Suppressor macrophage treated with lipopolysaccharide for 4 hours (primary cell): ENCODE measurements at regions not wholly inside any gene's neighbourhood (a gene's known extent, or its start where the extent isn't known, plus 50 kb on each side); places are given as distances from the start of the nearest gene placed in this dataset.

ENCODE experiments used
- DNase-seq: peaks from one replicate; pipeline ENCODE4 v3.0.0-alpha.2; 2020

DNA sequence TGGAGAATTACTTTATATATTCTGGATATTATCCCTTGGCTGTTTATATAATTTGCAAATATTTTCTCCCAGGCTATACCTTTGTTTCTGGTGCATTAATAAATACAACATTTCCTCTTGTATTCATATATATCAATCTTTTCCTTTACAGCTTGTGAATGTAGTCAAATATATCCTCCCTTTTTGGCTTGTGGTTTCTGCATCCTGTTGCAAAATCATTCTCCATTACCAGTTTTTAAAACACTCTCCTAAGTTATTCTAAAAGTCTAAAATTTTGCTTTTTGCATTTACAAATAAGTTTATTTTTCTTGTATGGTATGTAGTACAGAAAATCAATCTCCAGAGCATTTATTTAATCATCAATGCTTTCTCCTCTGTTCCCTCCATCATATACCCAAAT is 909.4 kb downstream of the ADGRL2 start:
- DNase-seq: no peak

DNA sequence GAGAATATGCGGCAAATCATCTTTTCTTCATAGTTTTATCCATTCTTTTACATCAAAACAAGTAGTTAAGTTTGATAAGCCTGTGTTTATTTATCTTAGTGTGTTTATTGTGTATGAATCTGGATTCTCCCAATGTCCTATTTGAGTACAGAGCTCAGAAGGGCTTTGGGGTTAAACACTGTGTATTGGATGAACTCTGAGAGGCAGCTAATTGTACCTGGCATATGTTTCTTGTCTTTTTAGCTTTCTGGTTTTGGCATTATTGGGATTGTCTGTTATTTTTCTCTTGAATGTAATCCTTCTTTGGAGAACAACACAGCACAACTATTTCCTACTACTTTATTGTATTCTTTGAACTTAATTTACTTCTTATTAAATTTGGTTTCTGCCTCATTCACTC is 906.9 kb downstream of the ADGRL2 start:
- DNase-seq: no peak

DNA sequence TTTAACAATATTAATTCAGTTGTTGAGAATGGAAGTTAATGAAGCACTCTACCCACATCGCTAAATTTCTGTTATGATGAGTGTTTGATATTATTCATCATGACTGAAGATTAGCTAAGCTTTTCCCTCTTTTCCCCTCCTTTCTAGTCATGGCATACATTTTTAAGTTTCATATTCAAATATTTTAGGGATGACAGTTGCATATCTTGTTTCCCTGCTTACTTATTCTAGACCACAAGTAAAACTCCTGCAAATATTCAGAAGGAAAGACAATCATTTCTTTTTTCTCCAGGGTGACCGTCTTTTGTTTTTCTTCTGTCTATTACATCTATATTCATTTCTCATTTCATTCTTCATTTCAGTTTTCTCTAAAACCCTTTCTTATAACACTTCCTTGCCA is 906.0 kb downstream of the ADGRL2 start:
- no peak for DNase-seq

DNA sequence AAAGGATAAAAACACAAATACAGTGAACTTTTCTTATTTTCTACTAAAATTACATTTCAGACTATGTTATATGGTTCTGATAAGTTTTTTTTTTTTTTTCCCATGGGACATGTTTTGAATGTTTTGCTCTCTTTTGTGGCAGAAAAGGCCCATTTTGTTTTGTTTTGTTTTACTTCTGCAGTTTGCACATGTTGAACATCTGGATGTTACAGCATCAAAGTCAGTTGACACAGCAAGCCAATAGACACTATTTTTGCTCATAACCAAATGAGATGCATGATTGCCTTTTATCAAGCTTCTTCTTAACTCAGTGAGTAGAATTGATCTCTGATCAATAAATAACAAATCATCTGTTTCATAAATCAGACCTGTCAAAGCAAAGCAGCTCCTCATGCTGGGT is 904.2 kb downstream of the ADGRL2 start:
- no peak for DNase-seq

DNA sequence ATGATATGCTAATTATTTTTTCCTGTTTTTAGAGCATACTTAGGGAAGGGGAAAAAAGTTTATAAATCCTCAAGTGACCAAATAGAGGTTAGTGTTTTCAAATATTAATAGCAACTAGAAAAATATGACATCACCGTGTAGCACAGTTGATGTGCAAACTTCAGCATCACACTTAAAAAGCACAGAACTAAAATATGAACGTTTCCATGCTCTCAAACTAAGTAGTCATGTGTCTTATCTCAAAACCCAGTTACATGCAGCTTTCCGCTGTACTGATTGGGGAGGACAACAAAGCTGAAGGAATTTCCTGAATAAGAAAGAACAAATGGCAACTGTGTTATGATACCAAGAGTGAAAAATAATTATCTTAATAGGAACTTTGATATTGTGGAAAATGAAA is 903.7 kb downstream of the ADGRL2 start:
- DNase-seq: no peak

DNA sequence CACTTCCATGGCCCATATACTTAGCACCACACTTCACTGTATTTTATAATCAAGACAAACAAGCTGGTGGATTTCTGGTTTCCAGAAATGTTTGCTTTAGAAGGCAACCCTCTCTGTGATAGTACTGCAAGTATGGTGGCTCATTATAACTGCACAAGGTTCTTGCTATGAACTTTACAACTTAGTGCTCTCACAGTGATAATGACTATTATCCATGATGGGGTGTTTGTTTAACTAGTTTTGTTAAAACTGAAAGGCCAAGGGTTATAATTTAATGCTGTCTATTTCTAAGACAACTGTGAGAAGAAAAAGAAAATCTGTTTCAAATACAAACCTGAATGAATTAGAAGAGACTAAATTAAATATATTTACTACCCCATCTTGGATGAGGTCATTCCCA is 903.2 kb downstream of the ADGRL2 start:
- DNase-seq: no peak

DNA sequence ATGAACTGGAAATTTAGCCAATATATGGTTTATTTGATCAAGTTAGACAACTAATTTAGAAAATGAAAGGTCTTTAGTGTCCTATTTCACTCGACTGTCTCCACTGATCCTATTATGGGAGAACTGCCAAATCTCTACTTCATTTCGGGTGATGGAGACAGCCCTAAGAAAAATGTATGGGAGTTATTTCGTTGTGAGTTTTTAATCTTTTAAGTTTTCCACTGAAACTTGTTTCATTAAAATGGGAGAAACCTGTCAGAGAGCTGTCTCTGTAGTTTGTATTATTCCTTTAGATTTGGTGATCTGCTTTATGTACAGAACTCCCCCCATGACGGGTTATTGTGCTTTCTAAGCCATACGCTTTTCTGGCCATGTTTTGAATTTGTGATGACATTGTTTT is 899.7 kb downstream of the ADGRL2 start:
- DNase-seq: no peak

DNA sequence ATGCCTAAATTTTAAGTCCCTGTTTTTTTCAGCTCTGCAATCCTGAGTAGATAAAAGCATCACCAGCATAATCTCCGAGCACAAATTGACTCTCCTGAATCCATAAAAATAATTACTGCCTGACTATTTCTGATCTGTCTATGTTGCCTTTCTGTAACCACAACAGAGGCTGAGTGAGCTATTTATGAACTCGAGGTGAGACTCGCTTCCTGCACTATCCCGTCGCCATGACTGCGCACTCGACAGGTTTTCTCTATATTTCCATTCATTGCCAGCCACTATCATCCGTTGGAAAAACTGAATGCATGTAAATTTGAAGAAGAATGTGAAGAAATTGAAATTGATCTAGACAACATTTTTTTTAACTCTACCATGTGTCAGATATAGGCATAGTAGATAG is 897.2 kb downstream of the ADGRL2 start:
- no peak for DNase-seq

DNA sequence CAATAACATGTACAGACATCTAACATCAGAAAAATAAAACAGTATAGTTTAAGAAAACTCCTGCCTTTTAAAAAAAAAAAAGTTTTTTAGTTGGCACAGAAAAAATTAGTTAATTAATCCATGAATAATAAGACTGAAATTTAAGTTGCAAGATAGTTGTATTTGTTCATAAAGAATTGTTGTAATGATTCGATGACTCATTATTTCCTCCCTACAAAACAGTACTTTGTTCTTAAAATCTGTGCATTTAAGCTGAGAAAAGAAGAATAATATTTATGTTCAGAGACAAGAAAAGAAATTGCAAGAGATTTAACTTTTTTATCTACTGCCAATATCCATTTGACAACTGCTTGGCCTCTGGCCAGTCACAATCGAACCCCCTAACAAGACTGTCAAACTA is 894.7 kb downstream of the ADGRL2 start:
- no peak for DNase-seq

DNA sequence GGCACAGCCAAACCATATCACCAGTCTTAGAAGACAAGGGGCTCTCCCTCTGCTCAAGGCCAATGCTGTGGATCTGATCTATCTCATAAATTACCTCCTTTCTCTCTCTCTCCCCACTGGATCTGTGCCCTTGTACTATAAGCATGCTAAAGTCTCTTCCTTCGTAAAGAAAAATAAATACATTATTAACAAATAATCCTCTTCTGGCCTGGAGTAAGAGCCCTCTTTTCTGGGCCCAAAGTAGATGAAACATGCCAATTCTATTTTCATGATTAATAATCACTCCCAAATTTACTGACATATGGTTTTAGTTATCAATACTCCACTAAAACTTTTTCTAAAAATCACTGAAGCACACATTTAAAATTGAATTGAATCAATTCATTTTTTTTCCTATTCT is 889.7 kb downstream of the ADGRL2 start:
- no peak for DNase-seq

DNA sequence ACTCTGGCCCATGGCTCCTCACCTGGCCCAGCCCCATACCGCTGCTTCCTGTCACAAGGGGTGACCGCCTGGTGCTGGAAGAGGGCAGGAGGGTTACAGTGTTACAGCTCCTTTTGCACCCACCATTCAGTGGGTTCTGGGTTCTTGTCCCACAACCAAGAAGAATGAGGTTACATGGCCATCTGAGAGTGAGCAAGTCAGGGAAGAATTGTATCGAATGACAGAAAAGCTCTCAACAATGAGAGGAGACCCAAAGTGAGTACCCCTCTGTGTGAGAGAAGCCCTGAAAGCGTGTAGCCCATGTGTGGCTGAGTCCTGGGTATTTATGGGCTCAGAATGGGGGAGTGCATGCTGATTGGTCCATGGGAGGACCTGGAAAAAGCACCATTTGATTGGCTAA is 888.5 kb downstream of the ADGRL2 start:
- no peak for DNase-seq

DNA sequence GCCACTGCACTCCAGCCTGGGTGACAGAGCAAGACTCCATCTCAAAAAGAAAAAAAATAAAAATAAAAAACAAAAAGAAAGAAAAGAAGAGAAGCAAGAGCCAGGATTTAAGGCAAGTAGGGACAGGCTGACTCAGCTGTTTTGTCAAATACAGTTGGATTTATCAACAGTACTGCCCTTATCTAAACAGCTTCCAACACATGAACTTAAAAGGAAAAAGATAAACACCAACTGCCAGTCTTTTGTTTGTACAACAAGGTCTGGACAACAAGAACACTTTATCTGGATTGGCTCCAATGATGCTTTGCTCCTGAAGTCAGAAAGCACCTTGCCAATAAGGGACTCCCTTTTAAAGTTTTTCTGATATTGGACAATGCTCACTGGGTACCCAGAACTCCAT is 886.0 kb downstream of the ADGRL2 start:
- no peak for DNase-seq

DNA sequence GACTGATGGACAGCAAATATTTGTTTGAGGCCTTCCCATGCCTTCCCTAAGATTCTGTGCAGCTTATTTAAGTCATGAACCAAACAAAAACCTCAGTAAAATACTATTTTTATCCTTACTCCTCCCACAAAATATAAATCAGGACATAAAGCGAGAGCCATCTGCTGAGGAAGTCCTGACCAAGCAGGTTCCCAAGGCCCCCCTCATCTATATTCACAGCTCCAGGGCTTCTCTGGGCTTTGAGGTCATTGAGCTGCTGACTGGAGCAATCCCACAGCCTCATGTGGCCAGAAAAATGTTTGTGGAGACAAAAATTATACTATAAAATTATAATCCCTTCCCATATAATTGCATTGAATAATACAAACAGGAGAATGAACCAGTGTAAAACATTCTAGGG is 846.2 kb downstream of the ADGRL2 start:
- DNase-seq: no peak

DNA sequence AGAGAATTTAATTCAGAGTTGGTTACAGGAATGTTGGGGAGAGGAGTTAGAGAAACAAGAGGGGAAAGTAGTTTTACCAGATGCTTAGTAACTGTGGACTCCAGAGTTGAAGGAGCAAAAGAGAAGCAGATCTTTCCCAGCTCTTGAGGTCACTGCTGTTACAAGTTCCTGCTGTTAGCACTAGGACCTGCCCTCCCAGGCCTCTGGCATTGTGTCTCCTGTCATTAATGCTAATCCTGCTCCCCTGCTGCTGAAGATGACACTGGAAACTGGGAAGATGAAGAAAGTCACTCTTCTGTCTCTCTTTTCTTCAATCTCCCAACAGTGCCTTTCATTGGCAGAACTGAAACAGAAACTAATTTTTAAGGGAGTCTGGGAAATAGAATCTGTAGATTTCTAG is 845.6 kb downstream of the ADGRL2 start:
- DNase-seq: peak; percentile 6

DNA sequence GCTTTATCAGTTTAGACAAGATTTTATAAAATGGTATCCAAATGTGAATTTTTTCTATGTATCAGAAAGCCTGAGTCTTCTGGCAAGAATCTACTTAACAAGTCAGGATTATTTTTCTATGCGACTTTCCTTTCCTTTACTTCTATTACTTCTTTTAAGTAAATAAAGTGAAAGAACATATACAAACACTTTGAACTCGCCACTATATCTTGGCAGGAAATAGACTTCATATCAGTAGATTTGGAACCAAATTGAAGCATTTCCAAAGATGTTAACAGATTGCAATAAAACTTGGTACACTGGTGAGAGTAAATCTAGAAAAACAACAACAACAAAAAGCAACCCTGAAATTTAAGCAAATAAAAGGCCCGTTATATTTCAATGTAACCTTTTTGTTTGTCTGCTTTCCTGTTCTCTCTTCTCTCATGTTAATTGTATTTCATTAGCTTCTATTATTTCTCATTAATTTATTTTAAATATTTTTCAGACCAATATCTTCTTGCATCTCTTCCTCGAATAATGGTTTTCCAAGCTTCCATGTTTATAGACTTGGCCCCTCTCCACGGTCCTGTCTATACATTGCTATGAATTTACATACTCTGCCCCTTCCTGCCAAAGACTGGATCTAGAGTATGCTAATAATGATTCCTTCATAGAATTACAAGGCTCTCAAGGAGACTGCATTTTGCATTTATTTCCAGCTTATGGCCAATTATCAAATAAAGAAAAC is 843.6 kb downstream of the ADGRL2 start:
- DNase-seq: no peak

DNA sequence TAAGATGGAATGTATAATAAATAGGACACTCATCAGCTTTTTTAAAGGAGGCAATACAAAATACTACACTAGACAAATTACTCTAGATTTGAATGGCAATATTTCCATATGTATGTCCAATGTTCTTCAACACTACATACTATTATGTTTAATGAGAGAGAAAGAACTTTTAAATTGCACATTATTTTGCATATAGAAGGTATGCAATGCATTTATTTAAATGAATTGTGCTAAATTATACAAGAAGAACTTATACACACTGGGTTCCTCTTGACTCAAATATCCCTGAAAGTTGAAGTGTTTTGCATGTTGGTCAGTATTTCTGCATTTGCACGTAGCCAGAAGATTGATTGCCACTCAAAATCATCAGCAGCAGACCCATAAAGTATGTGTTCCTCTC is 839.6 kb downstream of the ADGRL2 start:
- DNase-seq: no peak

DNA sequence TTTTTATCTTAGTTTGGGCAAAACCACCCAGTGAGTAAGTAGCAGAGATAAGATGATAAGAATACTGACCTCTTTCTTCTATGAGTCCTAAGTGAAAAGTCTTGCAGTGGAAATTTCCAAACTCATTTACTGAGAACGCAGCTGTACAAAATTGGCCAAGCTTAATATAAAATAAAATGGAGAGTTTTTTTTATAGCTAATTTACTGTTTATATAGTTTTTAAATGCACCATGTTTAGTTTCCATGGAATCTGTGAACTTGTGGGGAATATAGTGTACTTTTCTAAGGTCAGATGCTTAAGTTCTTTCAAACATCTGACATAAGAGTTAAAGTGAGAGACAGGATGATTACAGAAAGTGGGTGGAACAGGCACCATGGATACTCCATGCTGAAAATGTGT is 833.5 kb downstream of the ADGRL2 start:
- no peak for DNase-seq

DNA sequence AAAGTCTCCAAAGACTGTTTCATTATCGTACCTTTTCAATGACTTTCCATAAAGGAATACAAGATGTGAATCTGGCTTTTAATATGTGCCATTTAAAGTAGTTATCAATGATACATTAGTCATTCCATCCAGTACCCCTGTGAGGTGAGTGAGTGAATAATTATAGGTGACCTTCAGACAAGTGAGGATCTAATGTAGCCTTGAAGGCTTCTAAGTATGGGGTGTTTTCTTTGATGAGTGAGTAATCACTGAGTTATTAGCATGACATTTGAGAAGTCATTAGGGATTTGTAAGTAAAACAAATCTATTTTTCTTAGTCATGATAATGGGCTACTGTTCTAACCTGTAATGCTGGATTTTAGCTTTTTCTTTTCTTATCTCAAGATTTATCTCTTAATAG is 831.4 kb downstream of the ADGRL2 start:
- DNase-seq: no peak

DNA sequence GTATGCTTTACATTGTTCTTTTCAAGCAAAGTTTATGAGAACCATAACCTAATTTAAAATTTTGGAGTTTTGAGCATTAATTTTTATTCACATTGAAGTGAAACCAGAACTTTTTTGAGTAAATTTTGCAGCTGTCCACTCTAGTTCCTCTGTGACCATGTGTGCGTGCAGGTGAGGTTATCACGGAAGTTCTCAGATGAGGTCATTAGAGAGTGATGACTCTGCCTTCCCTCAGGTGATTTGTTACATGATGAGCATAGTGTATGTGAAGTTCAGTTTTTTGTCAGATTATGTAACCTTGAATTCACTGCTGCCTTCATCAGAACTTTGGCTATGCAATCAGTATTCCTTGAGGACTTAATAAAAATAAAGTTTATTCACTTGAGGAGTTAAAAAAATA is 828.2 kb downstream of the ADGRL2 start:
- DNase-seq: no peak

DNA sequence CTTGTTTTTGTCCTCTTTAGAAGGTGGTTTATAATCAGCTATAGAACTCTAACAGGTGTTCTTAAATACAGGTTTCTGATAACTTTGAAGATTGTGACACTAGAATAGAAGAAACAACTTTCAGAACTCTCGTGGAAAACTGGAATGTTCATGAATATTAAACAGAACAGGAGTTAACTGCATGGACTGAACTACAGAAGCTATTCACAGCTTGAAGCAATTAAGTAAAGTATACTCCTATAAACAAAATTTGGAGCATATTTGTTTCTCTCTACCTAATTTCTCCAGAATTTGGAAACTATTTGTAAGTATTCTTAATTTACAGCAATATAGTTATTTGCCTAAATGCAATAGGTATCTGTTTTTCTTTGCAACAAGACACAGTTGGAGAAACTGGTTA is 824.8 kb downstream of the ADGRL2 start:
- no peak for DNase-seq

DNA sequence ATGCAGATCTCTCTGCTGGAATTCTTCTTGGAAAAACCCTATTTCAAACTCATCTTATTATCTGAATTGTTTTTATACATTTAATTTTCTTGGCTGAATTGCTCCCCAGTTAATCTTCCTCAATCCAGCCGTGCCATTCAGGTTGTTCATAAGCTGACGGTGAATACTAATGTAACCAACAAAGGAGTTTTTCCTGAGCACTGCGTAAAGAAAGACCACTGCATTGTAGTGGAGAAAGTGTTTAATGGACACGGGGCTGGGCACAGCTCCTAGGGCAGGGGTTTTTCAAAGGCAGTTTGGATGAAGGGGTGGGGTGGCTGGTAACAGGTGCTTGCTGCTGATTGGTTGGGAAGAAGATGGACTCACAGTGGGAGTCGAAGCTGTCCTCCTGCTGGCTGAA is 820.3 kb downstream of the ADGRL2 start:
- no peak for DNase-seq

DNA sequence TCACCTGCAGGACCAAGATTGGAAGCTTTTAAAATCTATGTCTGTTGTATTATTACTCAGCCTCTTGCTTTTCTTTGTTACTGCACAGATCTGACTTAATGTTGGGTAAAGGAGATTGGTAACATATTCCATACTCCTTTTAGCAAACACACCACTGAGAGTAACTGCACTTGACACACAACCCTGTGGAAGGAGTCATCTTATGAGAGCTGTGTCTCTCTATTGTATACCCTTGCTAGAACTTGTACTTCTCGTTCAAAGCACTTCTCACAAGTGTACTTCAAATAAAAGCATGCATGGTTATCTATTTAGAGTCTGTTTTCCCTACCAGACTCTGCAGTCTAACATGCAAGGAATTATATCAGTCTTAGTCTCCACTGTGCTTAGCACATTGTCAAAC is 813.4 kb downstream of the ADGRL2 start:
- no peak for DNase-seq

DNA sequence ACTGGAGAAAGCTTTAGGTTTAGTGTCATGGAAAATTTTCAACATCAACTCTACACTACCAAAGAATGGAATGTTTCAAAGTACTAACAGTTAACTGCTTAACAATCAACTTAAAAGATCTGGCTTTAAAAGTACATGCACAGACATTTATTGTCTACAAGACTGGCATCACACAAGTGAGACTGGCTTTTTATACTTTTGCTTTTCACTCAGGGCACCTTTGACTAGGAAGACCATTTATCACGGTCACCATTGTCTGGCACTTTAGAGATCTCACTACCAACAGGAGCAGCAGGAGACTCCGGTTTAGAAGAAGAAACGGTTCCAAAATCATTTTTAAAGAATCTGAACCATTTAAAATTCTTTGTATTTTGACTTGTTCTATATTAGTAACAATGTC is 812.3 kb downstream of the ADGRL2 start:
- no peak for DNase-seq

DNA sequence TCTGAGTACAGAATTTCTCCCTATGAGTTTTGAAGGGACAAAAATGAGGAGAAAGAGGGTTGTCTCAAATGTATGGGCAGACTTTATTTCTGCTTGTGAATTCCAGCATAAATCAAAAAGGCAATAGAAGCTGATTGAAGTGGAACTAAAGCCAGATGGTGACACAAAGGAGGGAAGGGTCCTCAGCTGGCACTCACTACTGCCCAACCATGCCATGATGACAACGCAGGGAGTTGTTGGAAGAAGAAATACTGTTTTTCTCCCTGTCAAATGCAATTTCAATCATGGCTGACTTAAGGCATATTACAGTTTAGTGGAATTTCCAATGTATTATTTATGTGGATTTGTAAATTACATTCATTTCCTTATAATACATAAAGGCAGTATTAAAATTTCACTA is 805.8 kb downstream of the ADGRL2 start:
- no peak for DNase-seq

DNA sequence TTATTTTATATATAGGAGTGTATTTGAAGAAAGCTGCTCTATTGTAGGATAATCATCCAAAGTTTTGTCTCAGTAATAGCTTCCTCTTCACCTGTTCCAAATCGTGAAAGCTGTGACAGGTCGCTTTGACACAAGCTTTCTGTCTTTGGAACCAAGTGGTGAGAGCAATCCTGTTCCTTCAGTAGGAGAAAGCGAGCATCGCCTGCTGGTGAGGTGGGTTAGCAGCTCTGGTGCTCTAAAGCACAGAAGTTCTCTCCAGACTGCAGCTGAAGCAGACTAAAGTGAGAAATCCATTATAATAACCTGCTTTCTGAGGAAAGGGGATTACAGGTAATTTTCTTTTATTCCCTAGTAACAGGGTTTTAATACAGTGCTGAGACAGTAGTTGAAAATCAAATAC is 803.8 kb downstream of the ADGRL2 start:
- DNase-seq: no peak

DNA sequence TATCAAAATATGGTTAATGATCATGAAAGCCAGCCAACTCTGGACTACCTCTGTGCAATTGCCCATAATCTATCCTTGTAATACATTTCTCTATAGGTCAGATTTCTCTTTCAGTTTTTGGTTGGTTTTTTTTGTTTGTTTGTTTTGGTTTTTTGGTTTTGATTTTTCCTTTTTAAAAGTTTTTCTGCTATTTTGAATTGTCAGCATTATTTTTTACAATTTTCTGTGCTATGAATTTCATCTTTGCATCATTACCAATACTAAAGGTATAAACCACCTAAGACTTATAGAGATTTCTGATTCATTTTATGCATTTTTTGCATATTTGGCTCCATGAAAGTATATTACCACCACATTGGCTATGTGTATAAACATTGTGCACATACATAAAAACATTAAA is 799.6 kb downstream of the ADGRL2 start:
- no peak for DNase-seq
